HEK293 (cell line): ENCODE measurements at regions not wholly inside any gene's neighbourhood (a gene's known extent, or its start where the extent isn't known, plus 50 kb on each side); places are given as distances from the start of the nearest gene placed in this dataset.
"Not testable (repeated sequence)": the region's sequence is repeated elsewhere in the genome, so short reads cannot be mapped to it uniquely, and the experiment has no call there.

Experiments
- CTCF ChIA-PET: fragments of 350-600 bp; formaldehyde crosslinking; extraction: SDS; loops from one replicate; lab custom pipeline; 2021; ENCODE audit warnings: antibody characterized with exemption; lab: Yijun Ruan, JAX
- POLR2A ChIA-PET: fragments of 300-600 bp; formaldehyde crosslinking; extraction: SDS; loops from one replicate; lab custom pipeline; 2020; ENCODE audit warnings: antibody characterized with exemption, inconsistent platforms; lab: Yijun Ruan, JAX
- H3K27ac ChIP-seq: fragments of 200-500 bp; sonication (Bioruptor generic); 2 replicates; pipeline ENCODE4 v1.5.1; 2014; ENCODE audit warnings: low read depth, low read length, control low read depth, inconsistent platforms; ENCODE audit errors: extremely low read depth
- H3K36me3 ChIP-seq, 2 experiments: fragments of 200-500 bp in 1 of 2; sonication (Bioruptor generic) in 1 of 2; 1 replicate in 1 of 2; 2 replicates in 1 of 2; pipeline ENCODE4 v1.5.1; 2014 to 2017; ENCODE audit warnings: inconsistent platforms in 2 of 2, low read length in 2 of 2; ENCODE audit not compliant: control insufficient read depth in 2 of 2, insufficient read depth in 1 of 2
- H3K4me1 ChIP-seq: fragments of 200-500 bp; sonication (Bioruptor generic); 2 replicates; pipeline ENCODE4 v1.5.1; 2014; ENCODE audit warnings: mild to moderate bottlenecking, low read length, inconsistent platforms; ENCODE audit not compliant: control insufficient read depth, insufficient read depth
- H3K4me3 ChIP-seq: 2 replicates; pipeline ENCODE4 v1.5.1; 2011; ENCODE audit warnings: low read depth, mild to moderate bottlenecking, control low read depth, low read length, moderate library complexity
- H3K9me3 ChIP-seq: fragments of 200-500 bp; sonication (Bioruptor generic); 2 replicates; pipeline ENCODE4 v1.5.1; 2014; ENCODE audit warnings: low read depth, low read length, inconsistent platforms; ENCODE audit not compliant: control insufficient read depth, insufficient read depth
- FEZF1 ChIP-seq: fragments of 450-650 bp; formaldehyde crosslinking; IDR thresholded peaks from 2 replicates; pipeline ENCODE4 v1.5.1; 2016; ENCODE audit warnings: missing biosample characterization, missing genetic modification characterization
- KLF1 ChIP-seq: fragments of 450-650 bp; formaldehyde crosslinking; IDR thresholded peaks from 2 replicates; pipeline ENCODE4 v1.5.1; 2016; ENCODE audit warnings: missing biosample characterization, missing genetic modification characterization
- PRDM1 ChIP-seq: fragments of 450-650 bp; formaldehyde crosslinking; IDR thresholded peaks from 2 replicates; pipeline ENCODE4; 2016; ENCODE audit warnings: missing biosample characterization, missing genetic modification characterization
- SP3 ChIP-seq: fragments of 450-650 bp; formaldehyde crosslinking; IDR thresholded peaks from 2 replicates; pipeline ENCODE4 v1.5.1; 2016; ENCODE audit warnings: missing biosample characterization, missing genetic modification characterization
- WT1 ChIP-seq: fragments of 450-650 bp; formaldehyde crosslinking; IDR thresholded peaks from 2 replicates; pipeline ENCODE4 v1.5.1; 2016; ENCODE audit warnings: missing biosample characterization, missing genetic modification characterization
- ZNF157 ChIP-seq: fragments of 450-650 bp; formaldehyde crosslinking; IDR thresholded peaks from 2 replicates; pipeline ENCODE4 v1.5.1; 2016; ENCODE audit warnings: missing biosample characterization, missing genetic modification characterization
- ZNF16 ChIP-seq: fragments of 450-650 bp; formaldehyde crosslinking; IDR thresholded peaks from 2 replicates; pipeline ENCODE4 v1.5.1; 2016; ENCODE audit warnings: low read depth, missing biosample characterization, missing genetic modification characterization
- ZNF175 ChIP-seq: fragments of 450-650 bp; formaldehyde crosslinking; IDR thresholded peaks from 2 replicates; pipeline ENCODE4 v1.5.1; 2016; ENCODE audit warnings: missing biosample characterization, missing genetic modification characterization
- ZNF19 ChIP-seq: fragments of 450-650 bp; formaldehyde crosslinking; IDR thresholded peaks from 2 replicates; pipeline ENCODE4; 2016; ENCODE audit warnings: missing biosample characterization, missing genetic modification characterization, low read depth
- ZNF248 ChIP-seq: fragments of 450-650 bp; formaldehyde crosslinking; IDR thresholded peaks from 2 replicates; pipeline ENCODE4 v1.5.1; 2017; ENCODE audit warnings: missing biosample characterization, missing genetic modification characterization
- ZNF324 ChIP-seq: fragments of 450-650 bp; formaldehyde crosslinking; IDR thresholded peaks from 2 replicates; pipeline ENCODE4 v1.5.1; 2016; ENCODE audit warnings: missing biosample characterization, missing genetic modification characterization
- ZNF335 ChIP-seq: fragments of 450-650 bp; formaldehyde crosslinking; conservative IDR thresholded peaks from 2 replicates; pipeline ENCODE4 v1.5.1; 2016; ENCODE audit warnings: missing biosample characterization, missing genetic modification characterization
- ZNF521 ChIP-seq: fragments of 450-650 bp; formaldehyde crosslinking; IDR thresholded peaks from 2 replicates; pipeline ENCODE4 v1.5.1; 2017; ENCODE audit warnings: missing biosample characterization, mild to moderate bottlenecking, missing genetic modification characterization
- ZNF530 ChIP-seq: fragments of 450-650 bp; formaldehyde crosslinking; IDR thresholded peaks from 2 replicates; pipeline ENCODE4 v1.5.1; 2016; ENCODE audit warnings: low read depth, missing biosample characterization, missing genetic modification characterization
- ZNF560 ChIP-seq: fragments of 450-650 bp; formaldehyde crosslinking; IDR thresholded peaks from 2 replicates; pipeline ENCODE4 v1.5.1; 2017; ENCODE audit warnings: missing biosample characterization, missing genetic modification characterization, borderline replicate concordance
- ZNF600 ChIP-seq: fragments of 450-650 bp; formaldehyde crosslinking; IDR thresholded peaks from 2 replicates; pipeline ENCODE4 v1.5.1; 2016; ENCODE audit warnings: missing biosample characterization, missing genetic modification characterization
- ZNF658 ChIP-seq: fragments of 450-650 bp; formaldehyde crosslinking; IDR thresholded peaks from 2 replicates; pipeline ENCODE4; 2016; ENCODE audit warnings: missing biosample characterization, missing genetic modification characterization
- ZNF670 ChIP-seq: fragments of 450-650 bp; formaldehyde crosslinking; IDR thresholded peaks from 2 replicates; pipeline ENCODE4 v1.5.1; 2016; ENCODE audit warnings: missing biosample characterization, missing genetic modification characterization, low read depth
- ZNF677 ChIP-seq: fragments of 450-650 bp; IDR thresholded peaks from 2 replicates; pipeline ENCODE4 v1.5.0; 2018; ENCODE audit warnings: missing biosample characterization, mild to moderate bottlenecking, missing genetic modification characterization, moderate library complexity
- TF ChIP-seq, protein P1 (sequence below): fragments of 450-650 bp; formaldehyde crosslinking; IDR thresholded peaks from 2 replicates; pipeline ENCODE4 v1.5.1; 2017; ENCODE audit warnings: missing biosample characterization, missing genetic modification characterization
- TF ChIP-seq, protein P2 (sequence below): fragments of 450-650 bp; formaldehyde crosslinking; IDR thresholded peaks from 2 replicates; pipeline ENCODE4; 2016; ENCODE audit warnings: missing biosample characterization, missing genetic modification characterization
- TF ChIP-seq, protein P3 (sequence below): fragments of 450-650 bp; formaldehyde crosslinking; optimal IDR thresholded peaks from 2 replicates; pipeline ENCODE3; 2016; ENCODE audit warnings: missing biosample characterization, mild to moderate bottlenecking, missing genetic modification characterization

DNA sequence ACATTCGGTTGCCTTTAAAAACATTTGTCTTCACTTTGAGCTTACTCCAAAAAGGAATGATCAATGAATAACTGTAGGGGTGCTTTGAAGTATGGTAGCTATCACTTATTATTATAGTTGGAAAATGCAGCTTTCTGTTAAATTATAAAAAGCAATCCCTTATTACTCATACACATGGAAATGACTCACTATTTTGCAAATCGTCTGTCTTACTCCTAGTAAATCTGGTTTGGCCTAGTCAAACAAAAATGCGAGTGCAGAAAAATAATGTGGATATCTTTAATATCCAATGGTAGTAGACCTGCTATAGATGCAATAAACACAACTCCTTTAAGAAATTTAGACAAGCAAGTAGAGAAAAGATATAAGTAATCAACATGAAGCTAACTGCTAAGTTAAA lies 112.5 kb downstream of the ZIC1 start:
- POLR2A ChIA-PET = no interaction called here

DNA sequence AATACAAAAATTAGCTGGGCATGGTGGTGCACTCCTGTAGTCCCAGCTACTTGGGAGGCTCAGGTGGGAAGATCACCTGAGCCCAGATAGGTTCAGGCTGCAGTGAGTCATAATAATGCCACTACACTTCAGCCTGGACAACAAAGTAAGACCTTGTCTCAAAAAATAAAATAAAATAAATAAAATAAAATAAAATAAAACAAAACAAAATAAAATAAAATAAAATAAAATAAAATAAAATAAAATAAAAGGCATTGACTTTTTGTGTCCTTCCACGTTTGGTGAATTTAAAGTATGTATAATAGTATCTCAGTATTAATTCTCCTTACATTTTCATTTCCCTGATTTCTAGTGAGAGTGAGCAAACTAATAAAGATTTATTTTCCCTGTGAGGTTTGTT lies 113.6 kb downstream of the ZIC1 start:
- H3K36me3 ChIP-seq, H3K4me3 ChIP-seq, H3K9me3 ChIP-seq, H3K27ac ChIP-seq, CTCF ChIA-PET, POLR2A ChIA-PET, H3K4me1 ChIP-seq: not testable (repeated sequence)

More for the DNA sequence above, 112.5 kb downstream of the ZIC1 start:
- Histone ChIP-seq H3K4me3 (no peak overlapping the region), H3K9me3 (no peaks in the 10 kb centered on the region), H3K27ac (no peak overlapping the region), H3K4me1 (no peaks in the 10 kb centered on the region), H3K36me3 (no peaks in the 10 kb centered on the region)
- CTCF ChIA-PET = no interaction called here
- TF ChIP-seq ZNF324 (no peak), WT1 (no peak), SP3 (tag by site-specific recombination) (no peak), ZNF175 (tag by site-specific recombination) (no peak), ZNF658 (no peak), ZNF157 (tag by site-specific recombination) (no peak), FEZF1 (no peak), KLF1 (no peak)
- TF ChIP-seq, protein P1, sequence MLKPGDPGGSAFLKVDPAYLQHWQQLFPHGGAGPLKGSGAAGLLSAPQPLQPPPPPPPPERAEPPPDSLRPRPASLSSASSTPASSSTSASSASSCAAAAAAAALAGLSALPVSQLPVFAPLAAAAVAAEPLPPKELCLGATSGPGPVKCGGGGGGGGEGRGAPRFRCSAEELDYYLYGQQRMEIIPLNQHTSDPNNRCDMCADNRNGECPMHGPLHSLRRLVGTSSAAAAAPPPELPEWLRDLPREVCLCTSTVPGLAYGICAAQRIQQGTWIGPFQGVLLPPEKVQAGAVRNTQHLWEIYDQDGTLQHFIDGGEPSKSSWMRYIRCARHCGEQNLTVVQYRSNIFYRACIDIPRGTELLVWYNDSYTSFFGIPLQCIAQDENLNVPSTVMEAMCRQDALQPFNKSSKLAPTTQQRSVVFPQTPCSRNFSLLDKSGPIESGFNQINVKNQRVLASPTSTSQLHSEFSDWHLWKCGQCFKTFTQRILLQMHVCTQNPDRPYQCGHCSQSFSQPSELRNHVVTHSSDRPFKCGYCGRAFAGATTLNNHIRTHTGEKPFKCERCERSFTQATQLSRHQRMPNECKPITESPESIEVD = no peak
- TF ChIP-seq, protein P2, sequence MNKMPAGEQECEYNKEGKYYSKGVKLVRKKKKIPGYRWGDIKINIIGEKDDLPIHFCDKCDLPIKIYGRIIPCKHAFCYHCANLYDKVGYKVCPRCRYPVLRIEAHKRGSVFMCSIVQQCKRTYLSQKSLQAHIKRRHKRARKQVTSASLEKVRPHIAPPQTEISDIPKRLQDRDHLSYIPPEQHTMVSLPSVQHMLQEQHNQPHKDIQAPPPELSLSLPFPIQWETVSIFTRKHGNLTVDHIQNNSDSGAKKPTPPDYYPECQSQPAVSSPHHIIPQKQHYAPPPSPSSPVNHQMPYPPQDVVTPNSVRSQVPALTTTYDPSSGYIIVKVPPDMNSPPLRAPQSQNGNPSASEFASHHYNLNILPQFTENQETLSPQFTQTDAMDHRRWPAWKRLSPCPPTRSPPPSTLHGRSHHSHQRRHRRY (tag by site-specific recombination) = no peak

DNA sequence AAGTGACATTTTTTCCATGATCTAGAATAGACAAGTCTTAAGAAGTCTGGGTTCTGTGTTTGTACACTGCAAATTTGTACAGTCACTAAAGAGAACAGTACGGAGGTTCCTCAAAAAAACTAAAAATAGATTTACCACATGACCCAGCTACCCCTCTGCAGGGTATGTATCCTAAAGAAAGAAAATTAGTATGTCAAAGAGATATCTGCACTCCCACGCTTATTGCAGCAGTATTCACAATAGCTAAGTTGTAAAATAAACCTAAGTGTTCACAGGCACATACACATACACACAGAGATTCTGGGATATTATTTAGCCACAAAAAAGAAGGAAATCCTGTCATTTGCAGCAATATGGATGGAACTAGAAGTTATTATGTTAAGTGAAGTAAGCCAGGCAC lies 120.4 kb downstream of the ZIC1 start:
- Histone ChIP-seq H3K4me3 (no peak overlapping the region), H3K36me3 (no peaks in the 10 kb centered on the region), H3K27ac (no peak overlapping the region), H3K4me1 (no peaks in the 10 kb centered on the region), H3K9me3 (no peaks in the 10 kb centered on the region)
- no peak for TF ChIP-seq ZNF560
- no peak for TF ChIP-seq ZNF670 (tag by site-specific recombination)
- TF ChIP-seq ZNF677 (tag by site-specific recombination) = no peak
- no peak for TF ChIP-seq ZNF658
- TF ChIP-seq, protein P3, sequence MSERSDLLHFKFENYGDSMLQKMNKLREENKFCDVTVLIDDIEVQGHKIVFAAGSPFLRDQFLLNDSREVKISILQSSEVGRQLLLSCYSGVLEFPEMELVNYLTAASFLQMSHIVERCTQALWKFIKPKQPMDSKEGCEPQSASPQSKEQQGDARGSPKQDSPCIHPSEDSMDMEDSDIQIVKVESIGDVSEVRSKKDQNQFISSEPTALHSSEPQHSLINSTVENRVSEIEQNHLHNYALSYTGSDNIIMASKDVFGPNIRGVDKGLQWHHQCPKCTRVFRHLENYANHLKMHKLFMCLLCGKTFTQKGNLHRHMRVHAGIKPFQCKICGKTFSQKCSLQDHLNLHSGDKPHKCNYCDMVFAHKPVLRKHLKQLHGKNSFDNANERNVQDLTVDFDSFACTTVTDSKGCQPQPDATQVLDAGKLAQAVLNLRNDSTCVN (tag by site-specific recombination) = no peak
- ChIA-PET POLR2A (no interaction called here), CTCF (no interaction called here)

DNA sequence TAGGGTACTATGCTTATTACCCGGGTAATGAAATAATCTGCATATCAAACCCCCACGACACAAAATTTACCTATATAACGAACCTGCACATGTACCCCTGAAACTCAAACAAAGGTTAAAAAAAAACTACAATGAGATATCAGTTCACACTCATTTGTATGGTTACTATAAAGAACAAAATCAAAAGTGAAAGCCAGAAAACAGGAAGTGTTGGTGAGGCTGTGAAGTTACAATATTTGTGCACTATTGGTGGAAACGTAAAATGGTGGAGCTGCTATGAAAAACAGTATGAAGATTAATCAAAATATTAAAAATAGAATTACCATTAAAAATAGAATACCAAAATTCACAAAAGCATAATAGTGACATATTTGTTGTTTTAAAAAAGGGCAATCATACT lies 128.9 kb downstream of the ZIC1 start:
- no peaks in the 10 kb centered on the region for H3K36me3 ChIP-seq
- POLR2A ChIA-PET = no interaction called here
- H3K27ac ChIP-seq = no peak overlapping the region
- no peaks in the 10 kb centered on the region for H3K9me3 ChIP-seq
- H3K4me1 ChIP-seq = no peaks in the 10 kb centered on the region
- CTCF ChIA-PET = no interaction called here
- no peak overlapping the region for H3K4me3 ChIP-seq
- TF ChIP-seq ZNF530 (tag by site-specific recombination) = no peak
- TF ChIP-seq ZNF248 (tag by site-specific recombination) = no peak
- TF ChIP-seq PRDM1 = no peak
- TF ChIP-seq ZNF16 (tag by site-specific recombination) = no peak
- TF ChIP-seq ZNF600 (tag by site-specific recombination) = no peak
- no peak for TF ChIP-seq ZNF521 (tag by site-specific recombination)
- TF ChIP-seq ZNF19 (tag by site-specific recombination) = no peak
- no peak for TF ChIP-seq ZNF335 (tag by site-specific recombination)
